ENCODE measurements at regions not wholly inside any gene's neighbourhood (a gene's known extent, or its start where the extent isn't known, plus 50 kb on each side); places are given as distances from the start of the nearest gene placed in this dataset.

- TF ChIP-seq, protein P1, sequence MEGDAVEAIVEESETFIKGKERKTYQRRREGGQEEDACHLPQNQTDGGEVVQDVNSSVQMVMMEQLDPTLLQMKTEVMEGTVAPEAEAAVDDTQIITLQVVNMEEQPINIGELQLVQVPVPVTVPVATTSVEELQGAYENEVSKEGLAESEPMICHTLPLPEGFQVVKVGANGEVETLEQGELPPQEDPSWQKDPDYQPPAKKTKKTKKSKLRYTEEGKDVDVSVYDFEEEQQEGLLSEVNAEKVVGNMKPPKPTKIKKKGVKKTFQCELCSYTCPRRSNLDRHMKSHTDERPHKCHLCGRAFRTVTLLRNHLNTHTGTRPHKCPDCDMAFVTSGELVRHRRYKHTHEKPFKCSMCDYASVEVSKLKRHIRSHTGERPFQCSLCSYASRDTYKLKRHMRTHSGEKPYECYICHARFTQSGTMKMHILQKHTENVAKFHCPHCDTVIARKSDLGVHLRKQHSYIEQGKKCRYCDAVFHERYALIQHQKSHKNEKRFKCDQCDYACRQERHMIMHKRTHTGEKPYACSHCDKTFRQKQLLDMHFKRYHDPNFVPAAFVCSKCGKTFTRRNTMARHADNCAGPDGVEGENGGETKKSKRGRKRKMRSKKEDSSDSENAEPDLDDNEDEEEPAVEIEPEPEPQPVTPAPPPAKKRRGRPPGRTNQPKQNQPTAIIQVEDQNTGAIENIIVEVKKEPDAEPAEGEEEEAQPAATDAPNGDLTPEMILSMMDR (IDR thresholded peaks at IDR 0.05; ENCODE audit: insufficient read depth, missing control alignments) = no peak
- FAIRE-seq (no peak), DNase-seq (ENCODE audit: insufficient read length, low spot score) (no peak)
Observed at GRCh38 chr17:79368521-79368920, 242.3 kb downstream of the RBFOX3 start.

DNA sequence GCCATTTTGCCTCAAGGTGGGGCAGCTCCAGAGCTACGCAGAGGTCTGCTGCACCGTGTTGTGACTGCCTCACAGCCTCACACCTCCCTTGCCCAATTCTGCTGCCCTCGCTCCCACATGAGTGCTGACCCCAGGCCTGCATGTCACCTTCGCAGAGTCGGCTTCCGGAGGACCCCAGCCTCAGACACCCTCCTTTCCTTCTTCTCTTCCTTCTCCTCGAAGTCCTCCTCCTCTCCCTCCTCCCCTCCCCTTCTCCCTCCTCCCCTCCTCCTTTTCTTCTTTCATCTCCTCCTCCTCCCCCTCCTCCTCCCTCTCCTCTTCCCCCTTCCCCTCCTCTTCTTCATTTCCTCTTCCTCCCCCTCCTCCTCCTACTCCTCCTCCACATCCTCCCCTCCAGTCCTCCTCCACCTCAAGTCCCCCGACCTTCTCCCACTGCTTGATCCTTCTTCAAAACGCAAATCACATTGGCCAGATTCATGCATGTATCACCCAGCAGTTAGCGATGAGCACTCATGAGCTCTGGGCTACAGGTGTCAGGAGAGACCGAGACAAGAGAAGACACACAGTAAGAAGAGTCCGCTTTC is 243.8 kb downstream of the RBFOX3 start:
- FAIRE-seq (no peak), DNase-seq (ENCODE audit: insufficient read length, low spot score) (no peak)
- TF ChIP-seq, protein P1 (IDR thresholded peaks at IDR 0.05; ENCODE audit: insufficient read depth, missing control alignments) = no peak

- TF ChIP-seq, protein P1 (IDR thresholded peaks at IDR 0.05; ENCODE audit: insufficient read depth, missing control alignments) = no peak
- FAIRE-seq (no peak), DNase-seq (ENCODE audit: insufficient read length, low spot score) (no peak)
Observed at GRCh38 chr17:79365836-79366770, 244.7 kb downstream of the RBFOX3 start.

DNA sequence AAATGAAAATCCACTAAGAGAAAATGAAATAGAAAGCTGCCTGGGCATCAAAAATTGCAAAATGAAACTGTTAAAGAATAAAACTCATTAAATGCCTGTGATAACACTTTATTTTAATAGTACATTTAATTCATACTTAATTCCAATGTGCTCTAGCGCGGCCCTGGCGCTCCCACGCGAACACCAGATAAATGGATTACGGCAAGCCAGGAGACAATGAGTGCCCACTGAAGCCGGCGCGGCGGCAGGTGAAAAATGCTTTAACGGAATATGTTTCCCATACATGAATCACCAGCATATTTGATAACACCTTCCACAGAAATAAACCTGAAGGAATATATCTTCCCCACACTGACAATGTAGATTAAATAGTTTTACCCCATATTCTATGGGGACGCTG is 245.5 kb downstream of the RBFOX3 start:
- no peak for FAIRE-seq
- TF ChIP-seq, protein P1 (IDR thresholded peaks at IDR 0.05; ENCODE audit: insufficient read depth, missing control alignments) = no peak

DNA sequence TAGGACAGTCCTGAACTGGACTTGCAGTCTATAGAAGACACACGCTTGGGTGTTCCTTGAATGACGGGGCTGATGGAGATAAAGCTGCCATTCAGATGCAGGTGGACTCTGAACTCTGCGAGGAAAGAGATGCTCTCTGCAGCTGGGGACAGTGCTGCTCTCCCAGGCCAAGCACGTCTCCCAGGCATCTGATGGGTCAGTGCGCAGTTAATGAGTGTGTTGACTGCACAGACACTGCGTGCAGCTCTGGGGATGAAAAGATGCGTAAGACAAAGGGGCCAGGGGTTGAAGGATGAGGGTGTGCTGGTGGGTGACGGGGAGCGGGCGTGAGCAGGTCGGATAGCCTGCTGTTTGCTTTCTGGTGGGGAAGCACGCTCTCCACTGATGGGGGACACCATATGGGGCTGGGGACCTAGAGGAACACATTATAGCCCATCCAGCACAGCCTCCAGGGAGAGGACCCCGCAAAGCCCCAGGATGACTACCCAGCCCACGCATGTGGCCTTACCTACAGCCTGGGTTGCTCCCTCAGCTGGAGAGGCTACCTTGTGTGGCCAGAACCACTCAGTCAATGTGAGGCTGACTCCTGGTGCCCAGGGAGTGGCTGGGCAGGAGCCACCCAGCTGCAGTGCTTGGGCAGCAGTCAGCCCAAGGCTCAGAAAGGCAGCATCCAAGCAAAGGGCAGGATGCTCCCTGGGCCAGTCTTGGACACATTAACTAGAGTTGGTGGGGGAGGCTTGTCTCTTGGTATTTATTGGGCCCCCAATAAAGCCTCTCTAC is 246.3 kb downstream of the RBFOX3 start:
- TF ChIP-seq, protein P1 (IDR thresholded peaks at IDR 0.05; ENCODE audit: insufficient read depth, missing control alignments) = no peak
- no peak for DNase-seq (ENCODE audit: insufficient read length, low spot score)
- FAIRE-seq = no peak

More for the DNA sequence above, 245.5 kb downstream of the RBFOX3 start:
- no peak for DNase-seq (ENCODE audit: insufficient read length, low spot score)

- FAIRE-seq (no peak), DNase-seq (ENCODE audit: insufficient read length, low spot score) (no peak)
- TF ChIP-seq, protein P1 (IDR thresholded peaks at IDR 0.05; ENCODE audit: insufficient read depth, missing control alignments) = no peak
Observed at GRCh38 chr17:79363552-79364275, 247.1 kb downstream of the RBFOX3 start.
